Upper lobe of right lung (tissue), 1 donor: ENCODE measurements at regions not wholly inside any gene's neighbourhood (a gene's known extent, or its start where the extent isn't known, plus 50 kb on each side); places are given as distances from the start of the nearest gene placed in this dataset.

Source experiments
- ATAC-seq: fragments of 200-7000 bp; cut with Tn5 transposase; one replicate; pipeline ENCODE4 v1.9.1; 2020; ENCODE audit warnings: mild to moderate bottlenecking, moderate library complexity
- DNase-seq: peaks from one replicate; pipeline ENCODE4 v3.0.0-alpha.2; 2020
- H3K27ac ChIP-seq: fragments of 200-600 bp; one replicate; pipeline ENCODE4 v1.8.0; 2022
- H3K27me3 ChIP-seq: fragments of 200-600 bp; one replicate; pipeline ENCODE4 v1.8.0; 2022; ENCODE audit warnings: mild to moderate bottlenecking
- H3K36me3 ChIP-seq: fragments of 200-600 bp; one replicate; pipeline ENCODE4 v1.8.0; 2022
- H3K4me1 ChIP-seq: fragments of 200-600 bp; one replicate; pipeline ENCODE4 v1.8.0; 2022
- H3K4me3 ChIP-seq: fragments of 200-600 bp; one replicate; pipeline ENCODE4 v1.8.0; 2022; ENCODE audit warnings: mild to moderate bottlenecking
- H3K9me3 ChIP-seq: fragments of 200-600 bp; one replicate; pipeline ENCODE4 v1.8.0; 2022
- intact Hi-C: fragments of 100-400 bp; cut with DNase I; formaldehyde crosslinking; loops from one replicate; pipeline ENCODE4 v1.11.0; 2022
- TF ChIP-seq, protein P1 (sequence below): fragments of 200-600 bp; IDR thresholded peaks from one replicate; pipeline ENCODE4 v1.8.0; 2022; ENCODE audit warnings: antibody characterized with exemption
- donor health status: DM: no; HTN: yes; CAD: no; lungs with severe emphysema.

DNA sequence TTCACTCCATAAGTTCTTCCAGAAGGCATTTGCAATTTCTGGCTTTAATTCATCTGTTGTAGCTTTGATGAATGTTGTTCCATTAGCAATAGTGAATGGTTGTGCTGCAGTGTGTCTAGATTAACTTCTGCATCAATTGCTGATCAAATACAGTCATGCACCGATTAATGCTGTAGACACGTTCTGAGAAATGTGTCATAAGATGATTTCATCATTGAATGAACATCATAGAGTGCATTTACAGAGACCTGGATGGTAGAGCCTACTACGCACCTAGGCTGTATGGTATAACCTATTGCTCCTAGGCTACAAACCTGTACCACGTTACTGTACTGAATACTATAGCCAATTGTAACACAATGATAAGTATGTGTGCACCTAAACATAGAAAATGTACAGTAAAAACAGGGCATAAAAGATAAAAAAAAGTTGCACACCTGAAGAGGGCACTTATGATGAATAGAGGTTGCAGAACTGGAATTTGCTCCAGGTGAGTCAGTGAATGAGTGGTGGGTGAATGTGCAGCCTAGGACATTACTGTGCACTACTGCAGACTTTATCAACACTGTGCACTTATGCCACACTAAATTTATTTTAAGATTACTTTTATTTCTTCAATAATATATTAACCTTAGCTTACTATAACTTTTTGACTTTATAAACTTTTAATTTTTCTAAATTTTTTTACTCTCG lies 170.7 kb downstream of the HERPUD2 start:
- Histone ChIP-seq H3K4me1 (no peaks in the 10 kb centered on the region), H3K4me3 (no peak overlapping the region), H3K27me3 (peaks cover 12% of the 10 kb centered on the region), H3K27ac (no peak overlapping the region), H3K36me3 (no peaks in the 10 kb centered on the region), H3K9me3 (no peaks in the 10 kb centered on the region)
- TF ChIP-seq, protein P1, sequence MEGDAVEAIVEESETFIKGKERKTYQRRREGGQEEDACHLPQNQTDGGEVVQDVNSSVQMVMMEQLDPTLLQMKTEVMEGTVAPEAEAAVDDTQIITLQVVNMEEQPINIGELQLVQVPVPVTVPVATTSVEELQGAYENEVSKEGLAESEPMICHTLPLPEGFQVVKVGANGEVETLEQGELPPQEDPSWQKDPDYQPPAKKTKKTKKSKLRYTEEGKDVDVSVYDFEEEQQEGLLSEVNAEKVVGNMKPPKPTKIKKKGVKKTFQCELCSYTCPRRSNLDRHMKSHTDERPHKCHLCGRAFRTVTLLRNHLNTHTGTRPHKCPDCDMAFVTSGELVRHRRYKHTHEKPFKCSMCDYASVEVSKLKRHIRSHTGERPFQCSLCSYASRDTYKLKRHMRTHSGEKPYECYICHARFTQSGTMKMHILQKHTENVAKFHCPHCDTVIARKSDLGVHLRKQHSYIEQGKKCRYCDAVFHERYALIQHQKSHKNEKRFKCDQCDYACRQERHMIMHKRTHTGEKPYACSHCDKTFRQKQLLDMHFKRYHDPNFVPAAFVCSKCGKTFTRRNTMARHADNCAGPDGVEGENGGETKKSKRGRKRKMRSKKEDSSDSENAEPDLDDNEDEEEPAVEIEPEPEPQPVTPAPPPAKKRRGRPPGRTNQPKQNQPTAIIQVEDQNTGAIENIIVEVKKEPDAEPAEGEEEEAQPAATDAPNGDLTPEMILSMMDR: no peak
- DNase-seq: no peak
- no peak for ATAC-seq
- intact Hi-C loops: no loop called here

DNA sequence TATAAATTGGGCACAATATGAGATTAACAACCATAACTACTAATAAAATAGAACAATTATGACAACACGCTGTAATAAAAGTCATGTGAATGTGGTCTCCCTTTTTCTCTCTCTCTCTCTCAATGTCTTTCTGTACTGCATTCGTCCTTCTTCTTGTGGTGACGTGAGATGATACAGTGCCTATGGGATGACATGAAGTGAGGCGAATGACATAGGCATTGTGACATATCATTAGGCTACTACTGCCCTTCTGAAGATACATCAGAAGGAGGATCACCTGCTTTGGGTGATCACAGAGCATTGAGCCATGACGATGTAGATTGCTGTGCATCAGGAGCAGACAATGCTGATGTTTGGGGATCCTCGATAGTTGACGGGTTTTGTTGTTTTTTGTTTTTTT lies 171.6 kb downstream of the HERPUD2 start:
- DNase-seq: no peak
- no peak for ATAC-seq
- Histone ChIP-seq H3K9me3 (no peaks in the 10 kb centered on the region), H3K4me1 (no peaks in the 10 kb centered on the region), H3K36me3 (no peaks in the 10 kb centered on the region), H3K27ac (no peak overlapping the region), H3K4me3 (no peak overlapping the region), H3K27me3 (peaks cover 12% of the 10 kb centered on the region)
- intact Hi-C loops: no loop called here
- TF ChIP-seq, protein P1: no peak

DNA sequence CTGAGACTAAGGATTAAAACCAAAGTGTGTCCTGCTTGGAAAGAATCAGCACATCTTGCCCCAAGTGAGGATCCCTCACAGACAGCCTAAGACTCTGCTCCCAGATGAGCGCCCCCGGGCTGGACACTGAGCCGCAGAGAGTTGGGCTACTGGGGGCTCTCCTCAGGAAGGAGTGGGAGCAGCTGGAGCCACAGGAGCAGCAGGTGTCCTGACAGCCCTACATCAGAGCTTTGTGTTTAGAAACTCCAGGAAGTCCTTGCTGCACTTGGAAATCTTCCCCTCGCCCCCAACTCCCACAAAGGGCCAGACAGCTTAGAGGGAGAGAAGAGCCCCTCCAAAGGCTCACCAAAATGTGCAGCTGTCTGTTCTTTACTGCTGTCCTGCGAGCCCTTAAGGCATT lies 172.2 kb downstream of the HERPUD2 start:
- TF ChIP-seq, protein P1: no peak
- no peaks in the 10 kb centered on the region for H3K9me3 ChIP-seq
- peaks cover 9% of the 10 kb centered on the region for H3K27me3 ChIP-seq
- DNase-seq: no peak
- no peaks in the 10 kb centered on the region for H3K4me1 ChIP-seq
- H3K4me3 ChIP-seq: no peak overlapping the region
- H3K27ac ChIP-seq: no peak overlapping the region
- intact Hi-C loops: no loop called here
- H3K36me3 ChIP-seq: no peaks in the 10 kb centered on the region
- ATAC-seq: no peak

DNA sequence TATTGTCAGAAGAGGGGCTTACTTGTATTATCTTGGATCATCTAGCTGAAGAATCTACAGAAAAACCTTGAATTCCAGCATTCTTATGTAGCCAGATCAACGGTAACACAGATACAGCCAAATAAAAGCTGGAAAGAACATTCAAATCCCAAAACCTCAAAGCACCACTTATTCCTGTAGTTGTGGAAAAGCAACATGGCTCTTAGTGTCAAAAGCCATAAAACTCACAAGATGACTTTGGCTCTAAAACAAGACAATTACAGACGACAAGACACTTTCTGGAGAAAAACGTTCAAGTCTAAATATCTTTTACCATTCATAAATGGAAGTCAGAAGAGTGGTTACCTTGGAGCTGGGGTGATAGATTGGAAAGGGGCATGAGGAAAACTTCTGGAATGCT lies 173.0 kb downstream of the HERPUD2 start:
- ATAC-seq: no peak
- DNase-seq: no peak

DNA sequence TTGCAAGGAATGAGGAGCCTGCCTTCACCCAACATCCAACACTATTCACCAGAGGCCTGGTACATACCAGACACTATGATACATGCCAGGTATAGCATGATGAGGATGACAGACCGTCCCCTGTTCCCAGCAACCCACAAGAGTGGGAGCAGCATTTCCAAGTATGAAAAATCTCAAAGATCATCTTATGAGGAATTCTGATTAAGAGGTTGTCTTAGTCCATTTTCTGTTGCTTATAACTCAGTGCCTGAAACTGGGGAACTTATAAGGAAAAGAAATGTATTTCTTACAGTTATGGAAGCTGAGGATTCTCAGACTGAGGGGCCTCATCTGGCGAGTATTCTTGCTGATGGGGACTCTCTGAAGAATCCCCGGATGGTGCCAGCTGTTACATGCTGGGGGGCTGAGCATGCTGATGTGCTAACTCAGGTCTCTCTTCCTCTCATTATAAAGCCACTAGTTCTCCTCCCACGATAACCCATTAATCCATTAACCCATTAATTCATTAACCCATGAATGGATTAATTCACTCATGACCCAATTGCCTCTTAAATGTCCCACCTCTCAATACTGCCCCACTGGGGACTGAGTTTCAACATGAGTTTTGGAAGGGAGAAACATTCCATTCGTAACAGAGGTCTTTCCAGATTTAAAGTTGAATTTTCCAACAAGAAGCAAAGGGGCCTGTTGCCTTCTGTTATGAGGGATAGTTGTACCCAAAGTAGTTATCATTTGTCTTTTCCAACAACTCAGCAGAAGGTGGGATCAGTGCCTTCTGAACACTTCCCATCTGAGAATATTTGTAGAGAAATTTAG lies 173.9 kb downstream of the HERPUD2 start:
- no peaks in the 10 kb centered on the region for H3K4me1 ChIP-seq
- ATAC-seq (no peak), DNase-seq (no peak)
- TF ChIP-seq, protein P1: no peak
- H3K27ac ChIP-seq: no peak overlapping the region
- H3K36me3 ChIP-seq: no peaks in the 10 kb centered on the region
- intact Hi-C loops: no loop called here
- no peak overlapping the region for H3K4me3 ChIP-seq
- no peaks in the 10 kb centered on the region for H3K9me3 ChIP-seq
- H3K27me3 ChIP-seq: peaks cover 6% of the 10 kb centered on the region

More for the DNA sequence above, 173.0 kb downstream of the HERPUD2 start:
- no peak overlapping the region for H3K27ac ChIP-seq
- H3K36me3 ChIP-seq: no peaks in the 10 kb centered on the region
- intact Hi-C loops: no loop called here
- H3K4me1 ChIP-seq: no peaks in the 10 kb centered on the region
- peaks cover 6% of the 10 kb centered on the region for H3K27me3 ChIP-seq
- H3K9me3 ChIP-seq: no peaks in the 10 kb centered on the region
- TF ChIP-seq, protein P1: no peak
- H3K4me3 ChIP-seq: no peak overlapping the region
